GM21717 (cell line): ENCODE measurements at regions not wholly inside any gene's neighbourhood (a gene's known extent, or its start where the extent isn't known, plus 50 kb on each side); places are given as distances from the start of the nearest gene placed in this dataset.

Experiments
- ATAC-seq: cut with Tn5 transposase; IDR thresholded peaks from one replicate; pipeline ENCODE4 v1.9.1; 2021; ENCODE audit warnings: mild to moderate bottlenecking, moderate library complexity; ENCODE audit not compliant: unreplicated experiment

GRCh38 chr15:92565351-92566125, 90.0 kb downstream of the FAM174B start:
- no peak for ATAC-seq

GRCh38 chr15:92561754-92562153, 93.8 kb downstream of the FAM174B start:
- no peak for ATAC-seq

- ATAC-seq, result no peak
These were observed 102.3 kb downstream of the FAM174B start for GRCh38 chr15:92553317-92553716.

- no peak for ATAC-seq
These were observed 109.6 kb downstream of the FAM174B start for GRCh38 chr15:92545996-92546395.

GRCh38 chr15:92541291-92542200, 114.0 kb downstream of the FAM174B start:
- ATAC-seq, result no peak

- ATAC-seq, result no peak
These were observed 117.5 kb downstream of the FAM174B start for GRCh38 chr15:92538115-92538514.

- ATAC-seq, result no peak
These were observed 122.3 kb downstream of the FAM174B start for GRCh38 chr15:92533298-92533697.

GRCh38 chr15:92531406-92531805, 124.2 kb downstream of the FAM174B start:
- ATAC-seq, result no peak

- ATAC-seq, result no peak
These were observed 126.8 kb downstream of the FAM174B start for GRCh38 chr15:92528736-92529135.

GRCh38 chr15:92527197-92527596, 128.4 kb downstream of the FAM174B start:
- no peak for ATAC-seq

- no peak for ATAC-seq
These were observed 129.8 kb downstream of the FAM174B start for GRCh38 chr15:92525758-92526245.

- ATAC-seq, result no peak
These were observed 130.6 kb downstream of the FAM174B start for GRCh38 chr15:92524874-92525565.

GRCh38 chr15:92524161-92524560, 130.5 kb downstream of the ST8SIA2 start:
- no peak for ATAC-seq

GRCh38 chr15:92523176-92523575, 129.5 kb downstream of the ST8SIA2 start:
- ATAC-seq, result no peak

GRCh38 chr15:92521624-92522008, 127.9 kb downstream of the ST8SIA2 start:
- ATAC-seq, result peak; percentile 59

GRCh38 chr15:92520914-92521623, 127.4 kb downstream of the ST8SIA2 start:
- ATAC-seq, result no peak

GRCh38 chr15:92519709-92520108, 126.0 kb downstream of the ST8SIA2 start:
- ATAC-seq, result no peak
